Panc1 (cell line): ENCODE measurements at regions not wholly inside any gene's neighbourhood (a gene's known extent, or its start where the extent isn't known, plus 50 kb on each side); places are given as distances from the start of the nearest gene placed in this dataset.
"Not testable (repeated sequence)": the region's sequence is repeated elsewhere in the genome, so short reads cannot be mapped to it uniquely, and the experiment has no call there.

ENCODE experiments used
- POLR2AphosphoS5 ChIP-seq: IDR thresholded peaks from 2 replicates; pipeline ENCODE4 v1.6.1; 2012; ENCODE audit warnings: mild to moderate bottlenecking, low read depth, low read length, moderate library complexity
- TCF7L2 ChIP-seq: IDR thresholded peaks from 2 replicates; pipeline ENCODE4 v1.6.1; 2011; ENCODE audit warnings: mild to moderate bottlenecking, low read depth, low read length, inconsistent platforms

- not testable (repeated sequence) for TF ChIP-seq POLR2AphosphoS5, TCF7L2
Observed at GRCh38 chr13:64121023-64121709, 2705.5 kb upstream of the PCDH20 start.
